H1 (cell line): ENCODE measurements at regions not wholly inside any gene's neighbourhood (a gene's known extent, or its start where the extent isn't known, plus 50 kb on each side); places are given as distances from the start of the nearest gene placed in this dataset.

Experiments used
- CTCF ChIA-PET: fragments of 300-600 bp; sonication (Branson Sonifier 250); formaldehyde crosslinking; loops from one replicate; lab custom pipeline; 2021; ENCODE audit not compliant: partially characterized antibody; lab: Charles Lee
- POLR2A ChIA-PET: fragments of 300-600 bp; sonication (Branson Sonifier 250); formaldehyde crosslinking; loops from one replicate; lab custom pipeline; 2021; ENCODE audit warnings: inconsistent platforms; ENCODE audit not compliant: partially characterized antibody; lab: Charles Lee
- DNase-seq, 2 experiments: peaks; one replicate each; pipeline versions ENCODE4 v3.0.0 to v3.0.0-alpha.2; 2010 to 2022; ENCODE audit warnings: low spot score in 2 of 2, low read depth in 1 of 2, mixed read lengths in 1 of 2
- FAIRE-seq: peaks from 2 replicates; lab custom pipeline; 2011; peaks lifted over from hg19 to GRCh38; lab: Jason Lieb, UNC
- H2AFZ ChIP-seq: 2 replicates; pipeline ENCODE4 v1.8.1; 2012; ENCODE audit warnings: low read length, inconsistent platforms
- H2AK5ac ChIP-seq: 2 replicates; pipeline ENCODE4 v1.6.1; 2013; ENCODE audit warnings: low read depth, low read length
- H2BK120ac ChIP-seq: replicated peaks from 2 replicates; pipeline ENCODE3; 2013; ENCODE audit warnings: low read depth, low read length, inconsistent platforms
- H2BK12ac ChIP-seq: 2 replicates; pipeline ENCODE4 v1.6.1; 2013; ENCODE audit warnings: low read depth, low read length
- H2BK15ac ChIP-seq: 2 replicates; pipeline ENCODE4 v1.6.1; 2013; ENCODE audit warnings: low read length
- H2BK20ac ChIP-seq: 2 replicates; pipeline ENCODE4 v1.6.1; 2013; ENCODE audit warnings: low read length
- H2BK5ac ChIP-seq: 2 replicates; pipeline ENCODE4 v1.6.1; 2013; ENCODE audit warnings: low read depth, low read length
- H3K14ac ChIP-seq: 2 replicates; pipeline ENCODE4 v1.6.1; 2013; ENCODE audit warnings: inconsistent platforms; ENCODE audit not compliant: insufficient read length
- H3K18ac ChIP-seq: 2 replicates; pipeline ENCODE4 v1.6.1; 2013; ENCODE audit warnings: low read length; ENCODE audit errors: extremely low read depth
- H3K23ac ChIP-seq: 2 replicates; pipeline ENCODE4 v1.6.1; 2013; ENCODE audit warnings: inconsistent platforms; ENCODE audit not compliant: insufficient read length
- H3K23me2 ChIP-seq: 2 replicates; pipeline ENCODE4 v1.6.1; 2013; ENCODE audit warnings: low read depth, low read length
- H3K27ac ChIP-seq: 2 replicates; pipeline ENCODE4 v1.6.1; 2011; ENCODE audit warnings: low read depth, low read length, inconsistent platforms
- H3K27me3 ChIP-seq, 4 experiments: replicated peaks in 1 of 4; 1 replicate in 1 of 4; 2 replicates in 3 of 4; pipeline versions ENCODE4 v1.6.1 to v1.8.1; 2011 to 2013; ENCODE audit warnings: low read length in 3 of 4, mild to moderate bottlenecking in 3 of 4, inconsistent platforms in 2 of 4, mixed read lengths in 2 of 4, moderate library complexity in 1 of 4; ENCODE audit not compliant: control insufficient read depth in 3 of 4, insufficient read depth in 3 of 4; ENCODE audit errors: extremely low read depth in 1 of 4
- H3K36me3 ChIP-seq, 4 experiments: 2 replicates each; pipeline versions ENCODE4 v1.6.1 to v1.8.1; 2011 to 2013; ENCODE audit warnings: mild to moderate bottlenecking in 4 of 4, low read length in 3 of 4, moderate library complexity in 2 of 4, control low read depth in 1 of 4, inconsistent platforms in 1 of 4; ENCODE audit not compliant: insufficient read depth in 4 of 4, control insufficient read depth in 2 of 4
- H3K4ac ChIP-seq: replicated peaks from 2 replicates; pipeline ENCODE3; 2013; ENCODE audit warnings: low read length, low read depth, mixed read lengths, inconsistent platforms; ENCODE audit not compliant: insufficient read length
- H3K4me1 ChIP-seq, 4 experiments: replicated peaks in 1 of 4; 1 replicate in 1 of 4; 2 replicates in 3 of 4; pipeline versions ENCODE4 v1.6.1 to v1.8.1; 2011 to 2013; ENCODE audit warnings: low read length in 3 of 4, inconsistent platforms in 2 of 4, mixed read lengths in 1 of 4; ENCODE audit not compliant: insufficient read depth in 4 of 4, control insufficient read depth in 3 of 4
- H3K4me2 ChIP-seq, 2 experiments: 2 replicates each; pipeline versions ENCODE4 v1.6.1 to v1.8.1; 2011 to 2013; ENCODE audit warnings: low read depth in 2 of 2, low read length in 2 of 2, control low read depth in 1 of 2, inconsistent platforms in 1 of 2, mild to moderate bottlenecking in 1 of 2; ENCODE audit not compliant: insufficient read depth in 1 of 2
- H3K4me3 ChIP-seq, 4 experiments: fragments of 200-600, 300-600 bp in 1 of 4; sonication (generic), shearing (Covaris generic), sonication (Bioruptor Twin) in 1 of 4; 2 replicates each; pipeline versions ENCODE4 v1.5.1 to v1.8.1; 2011 to 2016; ENCODE audit warnings: low read length in 4 of 4, low read depth in 3 of 4, control low read depth in 2 of 4, inconsistent platforms in 2 of 4, mild to moderate bottlenecking in 2 of 4, mixed read lengths in 1 of 4, moderate library complexity in 1 of 4; ENCODE audit not compliant: insufficient read depth in 2 of 4; ENCODE audit errors: extremely low read depth in 1 of 4
- H3K56ac ChIP-seq: replicated peaks from 2 replicates; pipeline ENCODE3; 2013; ENCODE audit warnings: low read depth, mild to moderate bottlenecking, mixed read lengths, low read length, inconsistent platforms; ENCODE audit not compliant: insufficient read length
- H3K79me1 ChIP-seq: 2 replicates; pipeline ENCODE4 v1.6.1; 2013; ENCODE audit warnings: low read depth, low read length, control low read depth
- H3K79me2 ChIP-seq, 2 experiments: 2 replicates each; pipeline versions ENCODE4 v1.6.1 to v1.8.1; 2012 to 2013; ENCODE audit warnings: low read length in 2 of 2, mild to moderate bottlenecking in 2 of 2, inconsistent platforms in 1 of 2; ENCODE audit not compliant: insufficient read depth in 2 of 2, control insufficient read depth in 1 of 2
- H3K9ac ChIP-seq, 4 experiments: replicated peaks in 1 of 4; 1 replicate in 1 of 4; 2 replicates in 3 of 4; pipeline versions ENCODE4 v1.6.1 to v1.8.1; 2011 to 2013; ENCODE audit warnings: low read depth in 3 of 4, low read length in 3 of 4, control low read depth in 2 of 4, mild to moderate bottlenecking in 2 of 4, moderate library complexity in 2 of 4, inconsistent platforms in 1 of 4; ENCODE audit errors: extremely low read depth in 1 of 4
- H3K9me3 ChIP-seq, 2 experiments: 2 replicates each; pipeline versions ENCODE4 v1.6.1 to v1.8.1; 2012 to 2013; ENCODE audit warnings: mild to moderate bottlenecking in 2 of 2, moderate library complexity in 2 of 2, control low read depth in 1 of 2, inconsistent platforms in 1 of 2, low read depth in 1 of 2, low read length in 1 of 2, mixed read lengths in 1 of 2; ENCODE audit not compliant: insufficient read depth in 2 of 2
- H4K20me1 ChIP-seq, 2 experiments: replicated peaks in 1 of 2; 2 replicates each; pipeline versions ENCODE3 to v1.8.1; 2011 to 2013; ENCODE audit warnings: inconsistent platforms in 2 of 2, low read length in 2 of 2, mild to moderate bottlenecking in 1 of 2; ENCODE audit not compliant: insufficient read depth in 2 of 2, control insufficient read depth in 1 of 2
- H4K5ac ChIP-seq: 2 replicates; pipeline ENCODE4 v1.6.1; 2013; ENCODE audit warnings: low read length, low read depth, mixed read lengths, inconsistent platforms; ENCODE audit not compliant: insufficient read length
- H4K8ac ChIP-seq: 2 replicates; pipeline ENCODE4 v1.8.0; 2013; ENCODE audit warnings: mild to moderate bottlenecking, moderate library complexity, low read length, inconsistent platforms; ENCODE audit not compliant: insufficient read depth; ENCODE audit errors: extremely low read depth
- H4K91ac ChIP-seq: replicated peaks from 2 replicates; pipeline ENCODE3; 2013; ENCODE audit warnings: low read length, mixed read lengths, inconsistent platforms; ENCODE audit not compliant: insufficient read length
- ATF3 ChIP-seq: IDR thresholded peaks from 2 replicates; pipeline ENCODE4 v1.6.1; 2011; ENCODE audit warnings: low read depth, mild to moderate bottlenecking, low read length; ENCODE audit not compliant: insufficient read depth
- BRCA1 ChIP-seq: IDR thresholded peaks from 2 replicates; pipeline ENCODE4 v1.6.1; 2012; ENCODE audit warnings: low read depth, low read length, improper control_type of control experiment
- CREB1 ChIP-seq: IDR thresholded peaks from 2 replicates; pipeline ENCODE4 v1.6.1; 2012; ENCODE audit warnings: inconsistent platforms
- HDAC6 ChIP-seq: IDR thresholded peaks from one replicate; pipeline ENCODE4 v1.7.1; 2012; ENCODE audit warnings: low read depth, mild to moderate bottlenecking, inconsistent platforms, low read length, moderate library complexity
- JUND ChIP-seq: IDR thresholded peaks from 2 replicates; pipeline ENCODE4 v1.6.1; 2011; ENCODE audit warnings: mild to moderate bottlenecking, improper control_type of control experiment, low read length
- NANOG ChIP-seq: IDR thresholded peaks from 2 replicates; pipeline ENCODE4 v1.6.1; 2011; ENCODE audit warnings: low read length, low read depth, mild to moderate bottlenecking, inconsistent platforms; ENCODE audit not compliant: insufficient read depth, poor library complexity, severe bottlenecking
- NRF1 ChIP-seq: IDR thresholded peaks from 2 replicates; pipeline ENCODE4 v1.6.1; 2011; ENCODE audit warnings: mild to moderate bottlenecking, low read depth, low read length, improper control_type of control experiment
- RNF2 ChIP-seq: fragments of 200-900, 300-1000 bp; sonication (generic); IDR thresholded peaks from 2 replicates; pipeline ENCODE4 v1.7.1; 2016; ENCODE audit warnings: borderline replicate concordance, low read depth, mild to moderate bottlenecking, antibody characterized with exemption, low read length; ENCODE audit not compliant: poor library complexity, severe bottlenecking; ENCODE audit errors: missing control alignments
- SIN3A ChIP-seq, 2 experiments: IDR thresholded peaks in 1 of 2; conservative IDR thresholded peaks in 1 of 2; 2 replicates each; pipeline ENCODE4 v1.6.1; 2011 to 2012; ENCODE audit warnings: low read length in 2 of 2, improper control_type of control experiment in 1 of 2, low read depth in 1 of 2, mild to moderate bottlenecking in 1 of 2
- SRF ChIP-seq: IDR thresholded peaks from 2 replicates; pipeline ENCODE4 v1.6.1; 2011; ENCODE audit warnings: mild to moderate bottlenecking, low read depth, low read length, moderate library complexity
- TEAD4 ChIP-seq: IDR thresholded peaks from 2 replicates; pipeline ENCODE4 v1.6.1; 2012; ENCODE audit warnings: low read depth, low read length, inconsistent platforms, mixed read lengths
- WGBS, 2 experiments: shearing (Covaris generic) in 1 of 2; methylation state at CpG; one replicate each; pipeline versions ENCODE4 v1.1.6 to v1.1.7; 2013 to 2015; ENCODE audit warnings: low lambda C conversion rate in 2 of 2, mixed read lengths in 2 of 2, inconsistent platforms in 1 of 2, low coverage in 1 of 2, missing lambda C conversion rate in 1 of 2; ENCODE audit not compliant: insufficient replicate concordance in 2 of 2, insufficient coverage in 1 of 2, insufficient read length in 1 of 2; ENCODE audit errors: extremely low coverage in 1 of 2, missing lambda C conversion rate in 1 of 2; 5-methylcytosine and 5-hydroxymethylcytosine counted together

- no peak for FAIRE-seq
Observed at GRCh38 chr5:93044859-93045666, 536.0 kb downstream of the NR2F1-AS1 start.

More at GRCh38 chr5:93044859-93045666, 536.0 kb downstream of the NR2F1-AS1 start:
- H2BK12ac ChIP-seq = no peak overlapping the region
- no peak overlapping the region for H2AFZ ChIP-seq
- H2BK20ac ChIP-seq = no peak overlapping the region
- H3K4me3 ChIP-seq = no peak overlapping the region
- H3K36me3 ChIP-seq = no peaks in the 10 kb centered on the region
- no peak overlapping the region for H4K91ac ChIP-seq
- no peak overlapping the region for H3K27ac ChIP-seq
- CTCF ChIA-PET = interaction anchor here (0.7 kb wide), 1 partner anchor 56 kb away, joined by 3 read pairs; no protein-coding TSS in a partner anchor
- H3K4me2 ChIP-seq = no peak overlapping the region
- H3K4ac ChIP-seq = no peak overlapping the region
- H3K9ac ChIP-seq = no peak overlapping the region
- DNase-seq = no peak
- H3K79me1 ChIP-seq = no peaks in the 10 kb centered on the region
- POLR2A ChIA-PET = no interaction called here
- no peak overlapping the region for H2BK120ac ChIP-seq
- no peak overlapping the region for H3K56ac ChIP-seq
- H4K20me1 ChIP-seq = no peaks in the 10 kb centered on the region
- no peak overlapping the region for H3K14ac ChIP-seq
- H3K23me2 ChIP-seq = no peaks in the 10 kb centered on the region
- H2AK5ac ChIP-seq = no peak overlapping the region
- no peaks in the 10 kb centered on the region for H3K27me3 ChIP-seq
- H3K9me3 ChIP-seq = no peaks in the 10 kb centered on the region
- H2BK15ac ChIP-seq = no peak overlapping the region
- no peak overlapping the region for H4K5ac ChIP-seq
- WGBS, 2 experiments = 95% methylated on average over 1 of the region's 1 CpG; no CpG with 5 or more reads in 1 of the 2 experiments
- no peak overlapping the region for H3K18ac ChIP-seq
- no peaks in the 10 kb centered on the region for H3K79me2 ChIP-seq
- H2BK5ac ChIP-seq = no peak overlapping the region
- H3K4me1 ChIP-seq = no peaks in the 10 kb centered on the region
- no peak overlapping the region for H3K23ac ChIP-seq
- H4K8ac ChIP-seq = no peak overlapping the region
- TF ChIP-seq NANOG = no peak
- TF ChIP-seq TEAD4 = no peak
- no peak for TF ChIP-seq BRCA1
- no peak for TF ChIP-seq SRF
- no peak for TF ChIP-seq NRF1
- TF ChIP-seq CREB1 = no peak
- no peak for TF ChIP-seq JUND
- no peak for TF ChIP-seq SIN3A (conservative IDR thresholded peaks at IDR 0.05 in 1 of 2, IDR thresholded peaks at IDR 0.05 in 1 of 2; ENCODE audit: low read depth in 1 of 2, low read length in 2 of 2)
- TF ChIP-seq ATF3 = no peak
- no peak for TF ChIP-seq RNF2
- TF ChIP-seq HDAC6 = no peak
